ENCODE measurements at regions not wholly inside any gene's neighbourhood (a gene's known extent, or its start where the extent isn't known, plus 50 kb on each side); places are given as distances from the start of the nearest gene placed in this dataset.

DNA sequence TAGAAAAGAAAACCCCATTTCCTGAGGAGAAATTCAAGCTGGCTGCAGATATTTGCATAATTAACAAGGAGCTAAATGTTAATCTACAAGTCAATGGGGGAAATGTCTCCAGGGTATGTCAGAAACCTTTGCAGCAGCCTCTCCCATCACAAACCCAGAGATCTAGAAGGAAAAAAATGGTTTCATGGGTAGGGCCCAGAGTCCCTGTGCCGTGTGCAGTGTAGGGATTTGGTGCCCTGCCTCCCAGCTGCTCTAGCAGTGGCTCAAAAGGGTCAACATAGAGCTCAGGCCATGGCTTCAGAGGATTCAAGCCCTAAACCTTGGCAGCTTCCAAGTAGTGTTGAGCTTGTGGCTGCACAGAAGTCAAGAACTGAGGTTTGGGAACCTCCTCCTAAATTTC lies 290.2 kb upstream of the TMEFF2 start:
- H3K4me3 Mint-ChIP-seq, result no peak overlapping the region
- no peaks in the 10 kb centered on the region for H3K4me1 Mint-ChIP-seq
- H3K27ac Mint-ChIP-seq, result no peak overlapping the region
- TF ChIP-seq, protein P1, sequence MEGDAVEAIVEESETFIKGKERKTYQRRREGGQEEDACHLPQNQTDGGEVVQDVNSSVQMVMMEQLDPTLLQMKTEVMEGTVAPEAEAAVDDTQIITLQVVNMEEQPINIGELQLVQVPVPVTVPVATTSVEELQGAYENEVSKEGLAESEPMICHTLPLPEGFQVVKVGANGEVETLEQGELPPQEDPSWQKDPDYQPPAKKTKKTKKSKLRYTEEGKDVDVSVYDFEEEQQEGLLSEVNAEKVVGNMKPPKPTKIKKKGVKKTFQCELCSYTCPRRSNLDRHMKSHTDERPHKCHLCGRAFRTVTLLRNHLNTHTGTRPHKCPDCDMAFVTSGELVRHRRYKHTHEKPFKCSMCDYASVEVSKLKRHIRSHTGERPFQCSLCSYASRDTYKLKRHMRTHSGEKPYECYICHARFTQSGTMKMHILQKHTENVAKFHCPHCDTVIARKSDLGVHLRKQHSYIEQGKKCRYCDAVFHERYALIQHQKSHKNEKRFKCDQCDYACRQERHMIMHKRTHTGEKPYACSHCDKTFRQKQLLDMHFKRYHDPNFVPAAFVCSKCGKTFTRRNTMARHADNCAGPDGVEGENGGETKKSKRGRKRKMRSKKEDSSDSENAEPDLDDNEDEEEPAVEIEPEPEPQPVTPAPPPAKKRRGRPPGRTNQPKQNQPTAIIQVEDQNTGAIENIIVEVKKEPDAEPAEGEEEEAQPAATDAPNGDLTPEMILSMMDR (IDR thresholded peaks at IDR 0.05), result no peak
- peaks cover 8% of the 10 kb centered on the region for H3K27me3 Mint-ChIP-seq (ENCODE audit: low read depth, poor library complexity)
- no peaks in the 10 kb centered on the region for H3K9me3 Mint-ChIP-seq
- no peak for DNase-seq
- no peaks in the 10 kb centered on the region for H3K36me3 Mint-ChIP-seq (ENCODE audit: low read depth)

DNA sequence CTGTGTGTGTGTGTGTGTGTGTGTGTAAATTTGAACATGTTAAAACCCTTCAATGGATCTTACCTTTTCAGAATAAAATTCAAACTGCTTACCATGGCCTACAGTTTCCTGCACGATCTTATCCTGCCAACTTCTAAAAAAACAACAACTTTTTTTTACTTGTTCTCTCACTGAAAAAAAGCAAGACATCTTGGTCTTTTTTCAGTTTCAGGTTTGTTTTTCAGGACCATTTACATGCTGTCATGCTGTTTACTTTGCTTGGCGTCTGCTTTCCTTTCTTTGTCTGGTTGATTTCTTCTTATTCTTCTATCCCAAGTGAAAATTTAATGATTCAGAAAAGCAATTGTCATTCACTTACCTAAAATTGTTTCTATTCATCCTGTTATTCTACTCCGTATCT lies 286.3 kb upstream of the TMEFF2 start:
- H3K4me3 Mint-ChIP-seq, result no peak overlapping the region
- H3K27ac Mint-ChIP-seq, result no peak overlapping the region
- TF ChIP-seq, protein P1 (IDR thresholded peaks at IDR 0.05), result no peak
- DNase-seq, result no peak
- no peaks in the 10 kb centered on the region for H3K9me3 Mint-ChIP-seq
- H3K4me1 Mint-ChIP-seq, result no peaks in the 10 kb centered on the region
- H3K27me3 Mint-ChIP-seq (ENCODE audit: low read depth, poor library complexity), result peaks cover 5% of the 10 kb centered on the region
- no peaks in the 10 kb centered on the region for H3K36me3 Mint-ChIP-seq (ENCODE audit: low read depth)

DNA sequence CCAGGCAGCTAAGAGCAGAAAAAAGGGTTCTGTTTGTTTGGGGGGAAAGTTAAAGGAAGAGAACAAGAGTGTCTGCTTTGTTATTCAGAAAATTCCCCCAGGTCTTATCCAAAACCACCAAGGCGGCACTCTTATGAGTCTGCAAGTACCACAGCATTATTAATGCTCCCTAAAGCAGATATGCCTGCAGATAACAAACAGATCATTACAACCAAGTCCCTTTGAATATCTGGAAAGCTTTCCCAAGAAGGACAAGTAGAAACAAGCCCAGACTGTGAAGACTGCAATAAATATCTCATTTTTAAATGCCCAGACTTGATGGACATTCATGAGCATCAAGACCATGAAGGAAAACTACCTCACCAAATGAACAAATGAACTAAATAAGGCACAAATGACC lies 278.6 kb upstream of the TMEFF2 start:
- H3K4me1 Mint-ChIP-seq, result no peaks in the 10 kb centered on the region
- no peak overlapping the region for H3K4me3 Mint-ChIP-seq
- no peaks in the 10 kb centered on the region for H3K9me3 Mint-ChIP-seq
- no peak for DNase-seq
- peaks cover 2% of the 10 kb centered on the region for H3K27me3 Mint-ChIP-seq (ENCODE audit: low read depth, poor library complexity)
- no peaks in the 10 kb centered on the region for H3K36me3 Mint-ChIP-seq (ENCODE audit: low read depth)
- no peak overlapping the region for H3K27ac Mint-ChIP-seq
- TF ChIP-seq, protein P1 (IDR thresholded peaks at IDR 0.05), result no peak

DNA sequence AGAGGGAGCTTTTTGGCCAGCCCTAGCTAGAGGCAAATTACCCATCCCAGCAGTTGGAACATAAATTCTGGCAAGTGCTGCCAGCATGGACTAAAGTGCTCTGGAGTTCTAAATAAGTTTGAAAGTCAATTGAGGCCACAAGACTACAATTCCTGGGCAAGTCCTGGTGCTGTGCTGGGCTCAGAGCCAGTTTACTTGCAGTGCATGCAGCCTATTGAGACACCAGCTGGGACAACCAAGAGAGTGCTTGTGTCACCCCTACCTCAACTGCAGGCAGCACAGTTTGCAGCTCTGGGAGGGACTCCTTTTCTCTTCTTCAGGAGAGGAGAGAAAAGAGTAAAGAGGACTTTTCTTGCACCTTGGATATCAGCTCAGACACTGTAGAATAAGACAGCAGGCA lies 277.2 kb upstream of the TMEFF2 start:
- no peak overlapping the region for H3K27ac Mint-ChIP-seq
- no peaks in the 10 kb centered on the region for H3K36me3 Mint-ChIP-seq (ENCODE audit: low read depth)
- peaks cover 6% of the 10 kb centered on the region for H3K27me3 Mint-ChIP-seq (ENCODE audit: low read depth, poor library complexity)
- H3K4me1 Mint-ChIP-seq, result no peaks in the 10 kb centered on the region
- H3K9me3 Mint-ChIP-seq, result no peaks in the 10 kb centered on the region
- H3K4me3 Mint-ChIP-seq, result no peak overlapping the region
- TF ChIP-seq, protein P1 (IDR thresholded peaks at IDR 0.05), result no peak
- DNase-seq, result no peak

DNA sequence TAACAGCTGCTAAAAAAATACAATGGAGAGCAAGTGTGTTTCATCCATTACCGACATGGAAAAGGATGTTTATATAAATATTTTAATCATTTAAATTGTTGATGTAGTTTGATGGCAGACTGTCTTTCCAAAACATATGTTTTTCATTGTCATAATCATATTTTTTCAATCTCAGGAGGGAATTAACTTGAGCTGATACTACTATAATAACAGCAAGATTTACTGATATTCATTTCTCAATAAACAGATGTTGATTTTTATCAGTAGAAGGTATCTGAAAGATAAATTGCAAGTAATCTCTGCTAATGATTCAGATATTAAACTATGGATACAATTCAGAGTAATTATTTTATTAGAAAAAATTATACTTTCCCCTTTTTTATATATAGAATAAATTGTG lies 274.9 kb upstream of the TMEFF2 start:
- Mint-ChIP-seq H3K4me1 (no peaks in the 10 kb centered on the region), H3K9me3 (no peaks in the 10 kb centered on the region), H3K36me3 (ENCODE audit: low read depth) (no peaks in the 10 kb centered on the region), H3K27me3 (ENCODE audit: low read depth, poor library complexity) (peaks cover 7% of the 10 kb centered on the region), H3K27ac (no peak overlapping the region), H3K4me3 (no peak overlapping the region)
- TF ChIP-seq, protein P1 (IDR thresholded peaks at IDR 0.05), result no peak
- DNase-seq, result no peak

DNA sequence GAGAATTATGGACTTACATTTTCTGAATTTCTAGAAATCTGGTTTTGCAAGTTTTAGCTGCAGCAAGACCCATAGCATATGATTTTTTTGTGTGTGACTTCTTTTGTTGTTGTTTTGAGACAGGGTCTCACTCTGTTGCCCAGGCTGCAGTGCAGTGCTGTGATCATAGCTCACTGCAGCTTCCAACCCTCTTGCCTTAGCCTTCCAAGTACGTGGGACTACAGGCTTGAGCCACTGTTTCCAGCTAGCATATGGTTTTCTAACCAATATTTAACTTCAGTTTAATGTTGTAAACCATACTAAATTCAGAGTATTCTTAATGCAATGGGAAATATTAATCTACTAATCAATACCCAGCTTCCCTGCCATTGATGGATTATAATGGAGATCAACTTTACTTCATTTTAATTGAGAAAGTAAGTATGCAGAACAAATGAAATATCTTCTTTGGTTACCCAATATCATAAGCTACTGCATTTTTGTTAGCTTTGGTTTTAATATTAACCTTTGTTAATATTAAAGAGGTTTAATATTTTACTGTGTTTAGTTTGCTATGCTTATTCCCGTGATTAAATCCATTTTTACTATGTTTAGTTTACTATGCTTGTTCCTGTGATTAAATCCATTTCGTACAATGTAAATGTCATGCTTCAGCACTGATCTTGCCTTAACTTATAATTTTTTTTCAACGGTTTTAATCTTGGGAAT lies 273.4 kb upstream of the TMEFF2 start:
- no peak for DNase-seq
- Mint-ChIP-seq H3K27me3 (ENCODE audit: low read depth, poor library complexity) (peaks cover 7% of the 10 kb centered on the region), H3K27ac (no peak overlapping the region), H3K4me3 (no peak overlapping the region), H3K4me1 (no peaks in the 10 kb centered on the region), H3K9me3 (no peaks in the 10 kb centered on the region), H3K36me3 (ENCODE audit: low read depth) (no peaks in the 10 kb centered on the region)
- TF ChIP-seq, protein P1 (IDR thresholded peaks at IDR 0.05), result no peak
